NCI-H69 (cell line): ENCODE measurements at regions not wholly inside any gene's neighbourhood (a gene's known extent, or its start where the extent isn't known, plus 50 kb on each side); places are given as distances from the start of the nearest gene placed in this dataset.

Source experiments
- DNase-seq: peaks from one replicate; lab custom pipeline; 2025; lab: John Stamatoyannopoulos, UW

- no peak for DNase-seq
Measured at GRCh38 chr15:99921101-99921500, 187.9 kb upstream of the LYSMD4 start.

GRCh38 chr15:99918072-99918471 is 184.8 kb upstream of the LYSMD4 start:
- no peak for DNase-seq

GRCh38 chr15:99917252-99917651 is 184.0 kb upstream of the LYSMD4 start:
- no peak for DNase-seq

GRCh38 chr15:99916668-99917223 is 183.5 kb upstream of the LYSMD4 start:
- DNase-seq, result no peak

GRCh38 chr15:99914723-99915122 is 181.5 kb upstream of the LYSMD4 start:
- no peak for DNase-seq

- no peak for DNase-seq
Measured at GRCh38 chr15:99911816-99912215, 178.6 kb upstream of the LYSMD4 start.

- peak; percentile 3 for DNase-seq
Measured at GRCh38 chr15:99909592-99910295, 176.5 kb upstream of the LYSMD4 start.

GRCh38 chr15:99907698-99908097 is 174.5 kb upstream of the LYSMD4 start:
- DNase-seq, result no peak

- no peak for DNase-seq
Measured at GRCh38 chr15:99906793-99907192, 173.6 kb upstream of the LYSMD4 start.

GRCh38 chr15:99906311-99906710 is 173.1 kb upstream of the LYSMD4 start:
- no peak for DNase-seq

GRCh38 chr15:99902248-99902928 is 169.2 kb upstream of the LYSMD4 start:
- no peak for DNase-seq

- no peak for DNase-seq
Measured at GRCh38 chr15:99895956-99896311, 162.7 kb upstream of the LYSMD4 start.

- no peak for DNase-seq
Measured at GRCh38 chr15:99895189-99895955, 162.1 kb upstream of the LYSMD4 start.

- no peak for DNase-seq
Measured at GRCh38 chr15:99878835-99879234, 145.6 kb upstream of the LYSMD4 start.

GRCh38 chr15:99873451-99873850 is 140.2 kb upstream of the LYSMD4 start:
- no peak for DNase-seq

- no peak for DNase-seq
Measured at GRCh38 chr15:99863550-99864198, 130.4 kb upstream of the LYSMD4 start.

- DNase-seq, result no peak
Measured at GRCh38 chr15:99857836-99858235, 124.6 kb upstream of the LYSMD4 start.

- no peak for DNase-seq
Measured at GRCh38 chr15:99850517-99850916, 117.3 kb upstream of the LYSMD4 start.

- DNase-seq, result no peak
Measured at GRCh38 chr15:99845009-99845408, 111.8 kb upstream of the LYSMD4 start.

GRCh38 chr15:99844150-99844549 is 110.9 kb upstream of the LYSMD4 start:
- no peak for DNase-seq

GRCh38 chr15:99842071-99842470 is 108.8 kb upstream of the LYSMD4 start:
- DNase-seq, result no peak

GRCh38 chr15:99826157-99826780 is 93.0 kb upstream of the LYSMD4 start:
- DNase-seq, result no peak
